CMK (cell line): ENCODE measurements at regions not wholly inside any gene's neighbourhood (a gene's known extent, or its start where the extent isn't known, plus 50 kb on each side); places are given as distances from the start of the nearest gene placed in this dataset.

ENCODE experiments used
- DNase-seq: peaks from one replicate; pipeline ENCODE4 v3.0.0-alpha.2; 2010; ENCODE audit warnings: low read depth

DNA sequence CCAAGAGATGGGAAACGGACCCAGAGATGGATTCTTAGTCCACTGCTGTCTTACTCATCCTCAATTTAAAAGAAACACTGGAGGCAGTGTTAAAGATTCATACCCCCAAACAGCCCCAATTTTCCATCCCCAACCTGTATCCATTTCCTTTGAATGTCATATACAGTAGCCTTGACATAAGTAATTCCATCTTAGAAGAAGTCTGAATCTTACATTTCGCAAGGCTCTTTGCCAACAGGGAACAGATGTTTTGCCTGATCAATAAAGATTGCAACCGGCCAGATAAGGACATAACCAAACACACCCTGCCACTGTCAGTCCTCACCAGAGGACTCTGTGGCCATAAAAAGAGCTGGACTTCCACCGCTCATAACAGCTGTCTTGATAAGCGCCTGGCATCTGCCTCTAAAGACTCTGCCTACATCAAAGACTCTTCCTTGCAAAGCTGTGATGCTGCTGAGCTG, 59.0 kb upstream of the MED9 start:
- DNase-seq = peak; percentile 85

DNA sequence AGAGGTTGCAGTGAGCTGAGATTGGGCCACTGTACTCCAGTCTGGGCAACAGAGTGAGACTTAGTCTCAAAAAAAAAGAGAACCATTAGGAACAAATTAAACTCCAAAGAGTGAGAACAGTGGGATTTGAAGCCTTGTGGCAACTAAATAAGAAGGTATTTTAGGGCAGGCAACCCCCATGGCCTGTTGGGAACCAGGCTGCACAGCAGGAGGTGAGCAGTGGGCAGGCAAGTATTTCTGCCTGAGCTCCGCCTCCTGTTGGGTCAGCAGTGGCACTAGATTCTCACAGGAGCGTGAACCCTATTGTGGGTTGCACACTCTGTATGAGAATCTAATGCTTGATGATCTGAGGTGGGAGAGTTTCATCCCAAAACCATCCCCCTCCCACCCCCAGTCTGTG, 57.6 kb upstream of the MED9 start:
- no peak for DNase-seq

DNA sequence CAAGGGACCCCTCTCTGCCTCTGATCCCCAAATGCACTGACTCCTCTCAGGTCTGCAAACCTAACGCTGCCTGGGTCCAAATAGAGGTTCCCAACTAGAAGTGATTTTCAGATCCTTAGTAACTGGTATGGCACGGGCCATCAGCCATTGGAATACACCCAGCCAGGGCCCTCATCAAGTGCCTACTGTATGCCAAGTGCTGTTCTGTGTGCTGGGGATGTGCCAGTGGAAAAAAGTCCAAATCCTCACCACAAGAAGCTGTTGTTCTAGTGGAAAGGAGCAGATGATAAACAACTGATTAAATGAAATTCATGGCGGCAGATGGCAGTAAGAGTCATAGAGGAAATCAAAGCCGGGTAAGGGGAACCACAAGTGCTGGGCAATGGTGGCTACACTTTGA, 57.2 kb upstream of the MED9 start:
- no peak for DNase-seq

DNA sequence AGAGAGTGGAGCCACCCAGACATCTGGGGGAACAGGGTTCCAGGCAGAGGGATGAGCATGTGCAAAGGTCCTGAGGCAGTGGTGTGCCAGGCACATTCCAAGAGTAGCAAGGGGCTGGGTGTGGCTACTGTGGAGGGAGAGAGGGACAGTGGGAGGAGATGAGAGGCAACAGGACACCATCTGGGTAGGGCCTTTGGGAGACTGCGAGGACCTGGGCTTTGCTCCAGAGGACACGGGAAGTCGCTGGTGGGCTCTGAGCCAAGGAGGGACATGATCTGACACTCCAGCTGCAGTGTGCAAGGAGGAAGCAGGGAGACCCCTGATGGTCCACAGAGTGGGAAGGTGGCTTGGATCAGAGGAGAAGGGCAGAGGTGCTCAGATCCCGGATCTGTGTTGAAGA, 56.7 kb upstream of the MED9 start:
- no peak for DNase-seq

DNA sequence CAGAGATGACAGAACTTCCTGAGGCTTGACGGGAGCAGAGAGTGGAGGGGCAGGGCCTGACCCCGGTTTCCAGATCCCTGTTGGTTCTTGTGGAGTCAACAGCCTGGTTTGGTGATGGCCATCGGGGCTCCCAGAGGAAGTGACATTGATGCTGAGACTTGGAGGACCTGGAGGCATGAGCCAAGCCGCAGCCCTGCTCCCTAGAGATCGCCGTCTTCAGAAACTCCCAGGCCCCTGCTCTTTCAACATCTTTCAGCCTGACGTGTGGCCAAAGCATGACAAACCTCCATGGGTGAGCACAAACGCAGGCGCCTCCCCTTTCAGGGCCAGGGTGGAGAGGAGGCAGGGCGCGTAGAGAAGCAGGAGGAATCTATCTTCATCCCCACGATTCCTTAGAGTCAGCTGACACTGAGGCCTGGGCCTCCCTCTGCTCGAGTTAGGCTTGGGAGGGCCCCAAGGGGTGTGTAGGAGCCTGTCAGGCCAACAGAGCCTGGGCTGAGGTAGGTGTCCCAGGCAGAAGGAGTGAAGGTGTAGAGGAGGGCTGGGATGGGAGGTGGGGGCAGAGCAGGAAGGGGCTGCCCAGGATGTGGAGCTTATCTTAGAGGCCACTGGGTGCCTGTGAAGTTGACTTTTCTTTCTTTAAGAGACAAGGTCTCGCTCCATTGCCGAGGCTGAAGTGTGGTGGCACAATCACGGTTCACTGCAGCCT, 56.1 kb upstream of the MED9 start:
- no peak for DNase-seq

DNA sequence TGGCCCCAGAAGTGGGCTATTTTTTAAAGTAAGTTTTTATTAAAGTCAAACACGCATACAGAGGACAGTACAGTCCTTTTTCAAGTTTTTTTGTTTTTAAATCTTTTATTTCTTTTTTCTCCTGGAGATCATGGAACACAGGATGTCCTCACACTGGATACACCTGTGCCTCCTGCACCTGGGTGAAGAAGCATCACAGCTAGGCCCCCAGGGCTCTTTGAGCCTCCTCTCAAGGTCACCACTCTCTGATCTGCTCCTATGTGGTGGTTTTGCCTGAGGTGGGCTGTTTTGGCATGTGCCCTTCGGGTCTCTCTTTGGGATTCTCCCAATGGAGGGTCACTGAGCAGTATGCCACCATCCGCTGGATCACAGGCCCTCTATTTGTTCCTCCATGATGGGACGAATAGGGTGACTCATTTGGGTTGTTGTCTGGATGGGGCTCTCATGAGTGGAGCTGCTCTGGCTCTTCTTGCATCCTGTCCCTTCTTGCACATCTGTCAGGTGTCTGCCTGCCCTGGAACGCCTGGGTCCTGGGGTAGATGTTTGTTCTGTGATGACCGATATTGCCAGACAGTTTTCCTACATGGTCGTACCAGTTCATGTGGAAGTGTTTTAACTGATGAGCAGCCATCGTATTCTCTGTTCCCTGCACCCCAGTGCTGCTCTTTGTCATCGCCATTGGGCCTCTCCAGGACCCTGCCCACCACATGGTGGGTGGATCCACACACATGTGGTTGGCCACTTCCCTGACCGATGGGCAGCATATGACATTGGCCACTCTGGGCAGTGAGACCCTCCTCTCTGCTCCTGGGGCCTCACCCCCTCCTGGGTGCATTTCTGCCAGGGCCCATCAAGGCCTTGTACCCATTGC, 55.2 kb upstream of the MED9 start:
- DNase-seq = no peak

DNA sequence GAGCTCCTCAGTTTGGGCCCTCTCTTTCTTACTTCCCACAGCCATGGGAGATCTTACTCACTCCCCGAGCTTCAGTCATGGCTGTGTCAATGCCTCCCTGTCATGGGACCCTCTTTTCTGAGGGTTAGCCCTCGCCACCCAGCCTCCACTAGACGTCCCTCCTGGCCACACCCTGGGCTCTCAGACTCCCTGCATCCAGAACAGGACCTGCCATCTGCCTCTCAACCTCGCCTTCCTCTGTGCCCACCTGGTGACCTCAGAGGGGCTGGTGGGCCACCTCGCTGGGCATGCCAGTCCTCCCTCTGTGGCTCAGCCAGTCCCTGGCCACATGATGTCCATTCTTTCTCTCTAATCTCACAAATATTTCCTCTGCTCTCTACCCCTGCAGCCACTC, 54.6 kb upstream of the MED9 start:
- no peak for DNase-seq

DNA sequence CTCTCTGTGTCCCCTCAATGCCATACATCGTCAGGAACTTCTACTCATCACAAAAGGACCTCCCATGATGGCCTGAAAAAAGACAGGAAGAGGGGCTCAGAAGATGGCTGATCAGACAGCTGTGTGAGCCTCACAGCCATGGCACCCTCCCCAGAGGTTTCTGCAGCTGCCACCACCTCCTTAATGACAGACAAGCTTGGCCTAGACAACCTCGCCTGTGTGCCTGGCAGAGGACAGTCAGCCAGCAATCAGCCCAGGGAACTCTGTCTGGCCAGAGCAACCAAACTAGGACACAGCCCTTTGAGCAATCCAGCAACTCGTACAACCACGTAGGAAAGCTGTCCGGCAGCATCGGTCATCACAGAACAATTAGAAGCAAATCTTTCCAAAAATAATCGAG, 54.2 kb upstream of the MED9 start:
- no peak for DNase-seq

DNA sequence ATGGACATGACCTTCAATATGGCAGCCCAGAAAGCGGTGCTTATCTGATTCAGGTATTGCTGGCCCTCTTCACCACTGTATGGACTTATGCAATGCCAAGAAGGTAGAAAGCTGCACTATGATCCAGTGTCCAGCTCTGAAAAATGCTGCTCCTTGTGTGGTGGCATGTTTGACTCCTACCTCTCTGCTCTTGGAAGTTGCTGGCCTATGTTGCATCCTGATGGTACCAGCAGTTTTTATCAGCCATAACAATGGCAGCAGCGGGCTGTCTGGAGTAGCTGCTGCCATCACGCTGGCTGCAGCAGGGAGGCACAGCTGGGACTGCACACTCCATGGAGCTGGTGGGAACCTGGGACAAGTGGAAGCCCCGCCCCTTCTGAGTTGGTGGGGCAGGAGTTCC, 53.1 kb upstream of the MED9 start:
- DNase-seq = no peak

DNA sequence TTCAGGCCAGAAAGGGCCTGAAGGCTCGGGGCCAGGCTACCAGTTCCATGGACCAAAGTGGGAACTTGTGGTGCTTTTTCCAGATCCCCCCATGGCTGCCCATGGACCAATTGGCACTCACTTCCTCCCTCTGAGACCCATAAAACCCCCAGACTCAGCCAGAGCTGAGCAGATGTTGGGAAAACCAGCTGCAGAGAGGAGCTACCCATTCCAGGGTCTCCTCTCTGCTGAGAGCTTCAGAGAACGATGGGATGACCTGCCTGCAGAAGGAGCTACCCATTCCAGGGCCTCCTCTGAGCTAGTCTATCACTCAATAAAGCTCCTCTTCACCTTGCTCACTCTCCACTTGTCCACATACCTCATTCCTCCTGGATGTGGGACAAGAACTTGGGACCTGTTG, 52.2 kb upstream of the MED9 start:
- no peak for DNase-seq

DNA sequence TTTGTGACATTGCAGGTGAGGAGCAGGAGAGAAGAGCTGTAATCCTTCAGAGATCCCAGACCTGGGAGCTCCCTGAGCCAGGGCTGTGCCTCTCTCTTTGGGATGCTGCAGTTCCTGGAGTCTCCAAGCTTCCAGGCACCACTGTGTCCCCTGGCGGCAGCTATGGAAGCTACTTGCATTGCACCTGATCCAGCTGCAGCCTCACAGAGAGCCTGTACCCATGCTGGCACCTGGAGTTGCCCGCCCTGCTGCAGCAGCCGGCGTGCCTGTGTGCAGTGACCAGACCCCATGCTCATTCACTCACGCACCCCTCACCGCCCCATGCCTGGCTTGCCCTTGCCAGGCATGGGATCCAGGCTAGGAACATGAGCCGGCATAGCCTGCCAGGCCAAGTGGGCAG, 51.8 kb upstream of the MED9 start:
- DNase-seq = no peak

DNA sequence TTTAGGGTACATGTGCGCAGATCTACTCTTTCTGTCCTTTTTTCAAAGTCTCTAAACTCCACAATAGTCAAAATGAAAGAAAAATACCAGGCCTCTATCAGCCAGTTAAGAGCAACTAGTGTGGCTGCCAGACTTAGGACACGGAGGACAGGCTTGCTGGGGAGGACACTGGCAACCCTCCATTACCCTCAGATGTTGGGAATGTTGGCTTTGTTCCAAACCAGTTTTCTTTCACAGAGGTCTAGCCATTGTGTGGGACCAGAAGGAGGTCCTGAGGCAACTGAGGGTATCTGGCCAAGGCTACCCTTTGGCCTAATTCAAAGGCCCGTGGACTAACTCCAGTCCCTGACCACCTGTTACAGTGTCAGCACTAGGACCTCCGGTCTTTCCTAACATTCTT, 51.2 kb upstream of the MED9 start:
- no peak for DNase-seq

DNA sequence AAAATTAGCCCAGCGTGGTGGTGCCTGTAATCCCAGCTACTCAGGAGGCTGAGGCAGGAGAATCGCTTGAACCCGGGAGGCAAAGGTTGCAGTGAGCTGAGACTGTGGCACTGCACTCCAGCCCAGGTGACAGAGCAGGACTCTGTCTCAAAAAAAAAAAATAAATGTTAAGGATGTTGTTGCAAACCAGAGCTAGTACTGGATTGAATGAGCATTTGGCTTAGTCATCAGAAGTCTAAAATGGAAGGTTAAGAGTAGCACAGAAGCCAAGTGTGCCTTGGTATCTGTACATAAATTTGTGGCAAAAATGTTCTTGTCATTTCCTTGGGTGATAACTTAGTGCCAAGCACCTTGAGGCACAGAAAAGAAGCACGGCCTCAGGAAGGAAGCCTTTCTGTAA, 50.6 kb upstream of the MED9 start:
- no peak for DNase-seq
